ENCODE measurements at regions not wholly inside any gene's neighbourhood (a gene's known extent, or its start where the extent isn't known, plus 50 kb on each side); places are given as distances from the start of the nearest gene placed in this dataset.

- CTCF ChIA-PET, result no interaction called here
- DNase-seq (no peak), ATAC-seq (ENCODE audit: poor library complexity) (no peak)
- POLR2A ChIA-PET, result no interaction called here
- H3K36me3 ChIP-seq (ENCODE audit: insufficient read depth, low read length), result no peaks in the 10 kb centered on the region
- no peaks in the 10 kb centered on the region for H3K36me3 Mint-ChIP-seq (ENCODE audit: low read depth)
- no peaks in the 10 kb centered on the region for H3K4me1 Mint-ChIP-seq (ENCODE audit: low read depth)
- no peaks in the 10 kb centered on the region for H3K9me3 Mint-ChIP-seq
- H3K27ac Mint-ChIP-seq, result no peak overlapping the region
- H3K27me3 Mint-ChIP-seq, result no peaks in the 10 kb centered on the region
- intact Hi-C loops (cut with DNase I, micrococcal nuclease), result no loop called here
- no peak overlapping the region for H3K4me3 ChIP-seq (ENCODE audit: low read length)
- no peak overlapping the region for H3K4me3 Mint-ChIP-seq
- no peak overlapping the region for H3K27ac ChIP-seq (ENCODE audit: low read depth in 1 of 2, low read length in 2 of 2)
- H3K9me3 ChIP-seq (ENCODE audit: control insufficient read depth in 1 of 2, insufficient read depth in 1 of 2, low read length in 2 of 2), result no peaks in the 10 kb centered on the region
- no peaks in the 10 kb centered on the region for H3K4me1 ChIP-seq (ENCODE audit: insufficient read depth, low read length)
- no peak for TF ChIP-seq CTCF (IDR thresholded peaks at IDR 0.05)
- H3K27me3 ChIP-seq (ENCODE audit: control insufficient read depth in 1 of 2, insufficient read depth in 2 of 2, low read length in 2 of 2), result no peaks in the 10 kb centered on the region
Measured at GRCh38 chr11:15829312-15829711, 527.0 kb downstream of the SOX6 start.

DNA sequence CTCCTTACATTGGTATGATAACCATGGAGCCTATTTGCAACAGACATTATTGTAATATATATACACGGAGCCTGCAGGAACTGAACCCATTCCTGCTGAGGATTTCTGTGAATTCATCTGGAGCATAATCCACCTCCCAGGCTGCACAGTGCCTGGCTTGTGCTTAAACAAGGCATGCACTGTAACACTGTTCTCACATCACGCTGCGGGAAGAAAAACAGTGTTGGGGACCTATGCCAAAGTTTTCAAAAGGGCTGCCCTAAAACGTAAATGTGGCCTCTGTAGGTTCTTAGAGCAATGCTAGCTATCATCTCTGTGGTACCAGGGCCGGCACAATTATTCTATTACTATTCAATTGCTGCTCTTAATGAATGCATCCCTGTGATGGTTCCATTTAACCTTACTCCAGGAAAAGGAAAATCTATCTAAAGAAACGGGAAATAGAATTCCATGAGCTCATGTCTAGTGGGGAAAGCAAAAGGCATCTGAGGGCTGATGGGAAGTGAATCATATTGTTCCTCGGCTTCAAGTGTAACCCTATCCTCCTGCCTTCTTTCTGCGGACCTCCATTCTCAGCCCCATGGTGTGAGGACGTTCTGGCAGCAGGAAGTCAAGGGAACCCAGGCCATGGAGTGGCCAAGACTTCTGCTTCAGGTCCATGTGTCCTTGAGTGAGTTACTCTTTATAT is 525.5 kb downstream of the SOX6 start:
- TF ChIP-seq CTCF (IDR thresholded peaks at IDR 0.05), result no peak

GRCh38 chr11:15835788-15836411 is 520.4 kb downstream of the SOX6 start:
- H3K27me3 ChIP-seq (ENCODE audit: control insufficient read depth in 1 of 2, insufficient read depth in 2 of 2, low read length in 2 of 2), result peaks cover 0 to 2% of the 10 kb centered on the region in 2 experiments
- Mint-ChIP-seq H3K4me3 (no peak overlapping the region), H3K4me1 (ENCODE audit: low read depth) (no peaks in the 10 kb centered on the region), H3K27me3 (no peaks in the 10 kb centered on the region), H3K27ac (no peak overlapping the region), H3K9me3 (no peaks in the 10 kb centered on the region), H3K36me3 (ENCODE audit: low read depth) (no peaks in the 10 kb centered on the region)
- DNase-seq (no peak), ATAC-seq (ENCODE audit: poor library complexity) (no peak)
- H3K27ac ChIP-seq (ENCODE audit: low read depth in 1 of 2, low read length in 2 of 2), result no peak overlapping the region
- H3K36me3 ChIP-seq (ENCODE audit: insufficient read depth, low read length), result no peaks in the 10 kb centered on the region
- no peak for TF ChIP-seq CTCF (IDR thresholded peaks at IDR 0.05)
- intact Hi-C loops (cut with DNase I, micrococcal nuclease), result no loop called here
- POLR2A ChIA-PET, result no interaction called here
- no peak overlapping the region for H3K4me3 ChIP-seq (ENCODE audit: low read length)
- H3K9me3 ChIP-seq (ENCODE audit: control insufficient read depth in 1 of 2, insufficient read depth in 1 of 2, low read length in 2 of 2), result no peaks in the 10 kb centered on the region
- CTCF ChIA-PET, result interaction anchor here (1.7 kb wide), 1 partner anchor 14 kb away, joined by 4 read pairs; no protein-coding TSS in a partner anchor
- no peaks in the 10 kb centered on the region for H3K4me1 ChIP-seq (ENCODE audit: insufficient read depth, low read length)

More for the DNA sequence above, 525.5 kb downstream of the SOX6 start:
- intact Hi-C loops (cut with DNase I, micrococcal nuclease), result no loop called here
- Mint-ChIP-seq H3K4me3 (no peak overlapping the region), H3K4me1 (ENCODE audit: low read depth) (no peaks in the 10 kb centered on the region), H3K9me3 (no peaks in the 10 kb centered on the region), H3K36me3 (ENCODE audit: low read depth) (no peaks in the 10 kb centered on the region), H3K27me3 (no peaks in the 10 kb centered on the region), H3K27ac (no peak overlapping the region)
- H3K27ac ChIP-seq (ENCODE audit: low read depth in 1 of 2, low read length in 2 of 2), result no peak overlapping the region
- no peaks in the 10 kb centered on the region for H3K36me3 ChIP-seq (ENCODE audit: insufficient read depth, low read length)
- H3K9me3 ChIP-seq (ENCODE audit: control insufficient read depth in 1 of 2, insufficient read depth in 1 of 2, low read length in 2 of 2), result no peaks in the 10 kb centered on the region
- no peaks in the 10 kb centered on the region for H3K27me3 ChIP-seq (ENCODE audit: control insufficient read depth in 1 of 2, insufficient read depth in 2 of 2, low read length in 2 of 2)
- POLR2A ChIA-PET, result no interaction called here
- CTCF ChIA-PET, result no interaction called here
- no peaks in the 10 kb centered on the region for H3K4me1 ChIP-seq (ENCODE audit: insufficient read depth, low read length)
- ATAC-seq (ENCODE audit: poor library complexity) (no peak), DNase-seq (no peak)
- no peak overlapping the region for H3K4me3 ChIP-seq (ENCODE audit: low read length)
